Amniotic epithelial cell (primary cell): ENCODE measurements at regions not wholly inside any gene's neighbourhood (a gene's known extent, or its start where the extent isn't known, plus 50 kb on each side); places are given as distances from the start of the nearest gene placed in this dataset.
"Not testable (repeated sequence)": the region's sequence is repeated elsewhere in the genome, so short reads cannot be mapped to it uniquely, and the experiment has no call there.

ENCODE experiments used
- DNase-seq: peaks from one replicate; pipeline ENCODE4 v3.0.0-alpha.2; 2010; ENCODE audit warnings: low read depth

DNA sequence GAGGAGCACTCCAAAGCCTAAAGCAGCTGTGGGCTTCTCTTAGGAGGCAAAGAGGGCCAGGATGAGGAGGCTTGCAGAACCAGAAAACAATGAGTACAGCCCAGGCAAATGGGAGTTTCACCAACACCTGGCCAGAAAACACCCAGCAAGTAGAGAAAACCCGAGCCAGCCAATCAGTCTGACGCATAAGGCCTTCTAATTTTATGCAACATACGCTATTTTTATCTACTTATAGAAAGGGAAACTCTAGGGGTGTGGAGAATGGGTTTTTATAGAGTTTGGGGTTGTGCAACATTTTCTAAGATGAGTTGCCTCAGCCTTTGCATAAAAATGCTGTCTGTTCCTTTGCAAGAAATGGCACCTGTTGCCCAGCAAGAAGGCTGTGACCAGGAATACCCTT, 529.0 kb upstream of the CDH5 start:
- DNase-seq: no peak

- DNase-seq: no peak
Observed at GRCh38 chr16:65834688-65835087, 531.8 kb upstream of the CDH5 start.

GRCh38 chr16:65833171-65833871, 533.2 kb upstream of the CDH5 start:
- DNase-seq: peak; percentile 95

DNA sequence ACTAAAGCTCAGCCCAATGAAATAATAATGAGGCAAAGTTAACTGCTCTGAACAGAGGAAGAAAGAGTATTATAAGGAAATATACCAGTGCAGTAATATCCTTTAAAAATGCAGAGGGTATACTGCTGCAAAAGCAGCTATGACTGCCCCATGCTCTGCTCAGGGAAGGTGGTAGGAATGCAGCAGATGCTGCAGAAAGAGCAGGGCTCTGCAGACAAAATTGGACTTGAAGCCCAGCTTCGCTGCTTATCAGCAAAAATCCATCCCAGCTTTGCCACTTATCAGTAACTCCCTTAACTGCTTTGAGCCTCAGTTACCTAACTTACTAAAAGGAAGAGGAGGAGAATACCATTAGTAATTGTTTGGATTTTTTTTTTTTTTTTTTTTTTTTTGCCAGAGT, 533.8 kb upstream of the CDH5 start:
- DNase-seq: peak; percentile 35

- no peak for DNase-seq
Observed at GRCh38 chr16:65831903-65832666, 534.4 kb upstream of the CDH5 start.

DNA sequence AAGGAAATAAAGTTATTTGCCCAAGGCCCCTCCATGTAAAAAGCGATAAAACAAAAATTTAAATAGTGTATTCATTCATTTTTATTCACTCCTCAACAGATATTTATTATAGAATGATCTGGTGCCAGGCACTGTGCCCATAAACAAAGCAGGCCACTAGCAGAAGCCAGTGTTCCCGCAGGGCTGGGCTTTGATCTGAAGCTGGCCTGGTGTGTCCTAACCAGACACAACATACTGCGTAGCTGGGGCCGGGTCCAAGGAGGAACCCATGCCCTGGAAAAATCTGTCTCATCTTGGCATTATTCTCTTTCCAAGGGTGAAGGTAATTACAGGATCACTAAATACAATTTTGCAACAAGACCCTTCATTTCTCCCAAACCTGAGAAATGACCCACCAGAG, 537.4 kb upstream of the CDH5 start:
- no peak for DNase-seq

- DNase-seq: no peak
Observed at GRCh38 chr16:65828296-65828695, 538.2 kb upstream of the CDH5 start.

GRCh38 chr16:65827231-65827630, 539.3 kb upstream of the CDH5 start:
- no peak for DNase-seq

DNA sequence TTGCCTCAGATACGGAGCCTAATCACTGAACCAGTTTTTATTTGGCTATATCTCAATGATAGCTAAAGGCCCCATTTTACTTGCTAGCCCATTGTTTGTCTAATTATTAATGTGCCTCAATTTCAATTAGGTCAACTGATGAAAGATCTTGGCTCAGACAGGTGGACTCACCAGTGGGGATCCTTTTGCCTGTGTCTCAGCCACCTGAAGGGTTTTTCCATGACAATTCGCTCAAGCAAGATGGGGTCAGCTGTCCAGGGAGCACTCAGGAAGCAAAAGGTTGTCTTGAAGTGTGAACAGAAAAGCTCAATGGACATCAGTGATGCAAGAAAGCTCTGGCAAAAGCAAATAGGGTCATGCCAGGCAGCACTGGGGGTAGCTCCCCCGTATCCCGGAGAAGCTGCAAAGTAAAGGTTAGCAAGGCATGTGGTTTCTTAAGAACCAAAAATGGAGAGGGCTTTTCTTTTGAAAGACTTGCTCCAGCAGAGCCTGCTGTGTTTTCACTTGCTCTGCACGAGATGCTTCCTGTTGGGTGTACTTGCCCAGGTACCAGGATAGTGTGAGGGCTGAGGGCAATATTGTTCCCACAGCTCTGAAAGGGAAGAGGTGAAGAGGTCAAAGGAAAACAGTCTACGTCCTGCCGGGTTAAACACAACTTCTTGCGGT, 541.2 kb upstream of the CDH5 start:
- DNase-seq: no peak

DNA sequence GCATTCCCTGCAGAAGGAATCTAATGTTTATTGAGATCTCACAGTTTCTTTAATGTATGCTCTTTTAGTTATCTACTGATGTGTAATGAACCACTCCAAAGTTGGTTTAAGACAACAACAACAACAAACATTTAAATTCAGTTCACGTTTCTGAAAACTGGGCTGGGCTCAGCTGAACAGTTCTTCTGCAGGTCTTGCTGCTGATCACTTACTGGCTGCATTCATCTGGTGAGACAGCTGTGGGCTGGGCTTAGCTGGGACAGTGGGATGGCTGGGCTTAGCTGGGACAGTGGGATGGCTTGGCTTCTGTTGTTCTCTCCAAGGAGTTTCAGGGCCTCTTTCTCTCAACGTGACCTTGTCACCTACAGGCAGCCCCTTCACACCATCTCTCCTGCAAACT, 544.3 kb upstream of the CDH5 start:
- no peak for DNase-seq

- no peak for DNase-seq
Observed at GRCh38 chr16:65819136-65819898, 547.2 kb upstream of the CDH5 start.

GRCh38 chr16:65817799-65818198, 548.7 kb upstream of the CDH5 start:
- no peak for DNase-seq

DNA sequence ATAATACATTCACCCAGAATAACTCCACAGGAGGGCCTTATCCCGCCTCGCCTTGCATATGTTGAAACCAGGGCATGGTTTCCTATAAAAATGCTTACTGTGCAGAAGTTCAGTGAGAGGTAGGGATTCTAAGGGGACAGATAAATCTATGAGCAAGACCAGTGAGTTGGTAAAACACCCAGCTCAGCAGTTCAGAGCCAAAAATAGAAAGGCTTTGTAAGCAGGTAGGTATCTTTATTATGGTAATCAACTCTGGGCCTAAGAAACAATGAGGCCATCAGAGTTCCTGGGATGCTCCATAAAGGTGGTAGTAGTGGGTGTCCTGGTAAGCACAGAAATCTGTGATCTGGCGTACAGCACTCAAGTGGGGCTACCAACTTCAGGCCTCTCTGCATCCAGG, 549.4 kb upstream of the CDH5 start:
- no peak for DNase-seq

- peak; percentile 90 for DNase-seq
Observed at GRCh38 chr16:65816556-65816955, 549.9 kb upstream of the CDH5 start.

GRCh38 chr16:65815707-65816106, 550.8 kb upstream of the CDH5 start:
- no peak for DNase-seq

DNA sequence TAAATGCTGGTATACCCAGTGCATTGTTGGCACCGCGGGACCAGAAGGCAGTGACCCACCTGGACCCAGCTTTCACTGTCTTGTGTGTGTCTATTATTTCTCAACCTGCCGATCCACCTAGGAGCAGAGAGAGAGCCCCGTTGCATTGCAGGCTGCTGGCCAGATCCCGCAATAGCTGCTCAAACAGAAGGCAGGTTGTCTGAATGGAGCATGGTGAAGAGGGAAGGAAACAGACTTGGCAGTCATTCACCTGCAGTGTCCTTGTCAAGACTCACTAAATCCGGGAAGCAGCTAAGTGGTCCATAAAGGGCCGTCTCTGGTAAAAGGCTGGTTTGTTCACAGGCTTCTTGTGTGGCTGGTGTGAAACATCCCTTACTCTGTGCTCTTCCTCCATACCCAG, 552.6 kb upstream of the CDH5 start:
- DNase-seq: not testable (repeated sequence)

GRCh38 chr16:65809627-65810026, 556.9 kb upstream of the CDH5 start:
- DNase-seq: no peak

DNA sequence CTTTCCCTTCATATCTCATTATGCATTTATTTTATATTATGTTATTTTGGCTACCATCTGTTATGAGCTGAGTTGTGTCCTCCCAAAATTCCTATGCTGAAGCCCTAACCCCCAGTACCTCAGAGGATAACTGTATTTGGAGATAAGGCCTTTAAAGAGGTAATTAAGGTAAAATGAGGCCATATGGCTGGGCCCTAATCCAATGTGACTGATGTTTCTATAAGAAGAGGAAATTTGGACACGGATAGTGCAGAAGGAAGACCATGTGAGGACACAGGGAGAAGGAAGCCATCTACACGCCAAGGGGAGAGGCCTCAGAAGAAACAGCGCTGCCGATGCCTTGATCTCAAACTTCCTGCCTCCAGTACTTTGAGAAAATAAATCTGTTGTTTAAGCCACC, 557.7 kb upstream of the CDH5 start:
- DNase-seq: no peak

DNA sequence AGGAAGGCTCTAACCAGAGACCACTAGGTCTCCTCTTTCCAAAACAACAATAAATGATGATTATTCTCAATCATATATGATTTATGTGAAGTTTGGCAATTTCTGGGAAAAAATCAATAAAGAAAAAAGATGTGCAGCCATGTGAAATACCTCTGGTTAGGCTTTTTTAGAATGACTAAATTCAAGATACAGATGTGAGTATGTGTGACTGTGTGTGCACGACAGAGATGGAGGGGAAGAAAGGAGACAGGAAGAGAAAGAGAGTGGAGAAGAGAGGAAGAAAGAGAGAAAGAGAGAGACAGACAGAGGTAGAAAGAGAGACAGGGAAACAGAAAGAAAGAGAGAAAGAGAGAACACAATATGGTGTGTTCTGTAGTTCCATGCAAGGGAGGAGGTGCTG, 558.6 kb upstream of the CDH5 start:
- DNase-seq: no peak

- DNase-seq: not testable (repeated sequence)
Observed at GRCh38 chr16:65805704-65806103, 560.8 kb upstream of the CDH5 start.

GRCh38 chr16:65796481-65796880, 570.0 kb upstream of the CDH5 start:
- no peak for DNase-seq

- DNase-seq: no peak
Observed at GRCh38 chr16:65794973-65795372, 571.5 kb upstream of the CDH5 start.
